Keratinocyte (primary cell): ENCODE measurements at regions not wholly inside any gene's neighbourhood (a gene's known extent, or its start where the extent isn't known, plus 50 kb on each side); places are given as distances from the start of the nearest gene placed in this dataset.

Experiments used
- EZH2 ChIP-seq: IDR thresholded peaks from one replicate; pipeline ENCODE4 v1.6.1; 2012; ENCODE audit warnings: inconsistent platforms, mild to moderate bottlenecking, low read length, moderate library complexity
- TF ChIP-seq, protein P1 (sequence below), 3 experiments: IDR thresholded peaks in 1 of 3; conservative IDR thresholded peaks in 1 of 3; optimal IDR thresholded peaks in 1 of 3; 2 replicates in 2 of 3; 3 replicates in 1 of 3; pipeline versions ENCODE3 to v1.5.1; 2011; ENCODE audit warnings: low read length in 3 of 3, mild to moderate bottlenecking in 3 of 3, moderate library complexity in 2 of 3, control low read depth in 1 of 3, inconsistent platforms in 1 of 3; ENCODE audit not compliant: insufficient read depth in 2 of 3; ENCODE audit errors: extremely low read depth in 1 of 3

DNA sequence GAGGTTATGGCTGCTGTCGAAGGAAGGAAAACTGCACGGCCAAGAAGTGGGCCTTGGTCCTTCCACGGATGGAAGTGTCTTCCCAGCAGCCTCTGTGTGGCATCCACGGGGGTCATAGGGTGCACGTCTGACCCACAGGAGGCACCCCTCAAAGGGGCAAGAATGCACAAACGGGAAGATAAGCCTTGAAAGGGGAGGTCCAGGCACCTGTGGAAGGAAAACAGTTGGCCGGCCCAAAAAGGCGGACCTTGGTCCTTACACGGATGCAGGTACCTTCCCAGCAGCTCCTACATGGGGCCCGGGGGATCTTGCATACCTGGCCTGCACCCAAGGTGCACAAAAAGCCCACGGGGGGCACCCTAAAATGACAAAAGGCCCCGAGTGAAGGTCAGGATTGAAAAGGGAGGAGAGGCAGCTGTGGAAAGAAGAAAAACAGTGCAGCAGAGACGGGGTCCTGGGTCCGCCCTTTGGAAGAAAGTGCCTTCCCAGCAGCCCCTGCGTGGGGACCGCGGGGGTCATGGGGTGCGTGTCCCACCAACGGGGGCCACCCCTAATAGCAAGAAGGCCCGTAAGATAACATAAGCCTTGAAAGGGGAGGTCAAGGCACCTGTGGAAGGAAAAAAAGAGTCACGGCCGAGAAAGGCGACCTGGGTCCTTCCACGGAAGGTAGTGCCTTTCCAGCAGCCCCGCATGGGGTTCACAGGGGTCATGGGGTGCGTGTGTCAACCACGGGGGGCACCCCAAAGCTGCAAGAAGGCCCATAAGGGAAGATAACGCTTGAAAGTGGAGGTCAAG lies 276.1 kb downstream of the ALG10 start:
- TF ChIP-seq, protein P1, sequence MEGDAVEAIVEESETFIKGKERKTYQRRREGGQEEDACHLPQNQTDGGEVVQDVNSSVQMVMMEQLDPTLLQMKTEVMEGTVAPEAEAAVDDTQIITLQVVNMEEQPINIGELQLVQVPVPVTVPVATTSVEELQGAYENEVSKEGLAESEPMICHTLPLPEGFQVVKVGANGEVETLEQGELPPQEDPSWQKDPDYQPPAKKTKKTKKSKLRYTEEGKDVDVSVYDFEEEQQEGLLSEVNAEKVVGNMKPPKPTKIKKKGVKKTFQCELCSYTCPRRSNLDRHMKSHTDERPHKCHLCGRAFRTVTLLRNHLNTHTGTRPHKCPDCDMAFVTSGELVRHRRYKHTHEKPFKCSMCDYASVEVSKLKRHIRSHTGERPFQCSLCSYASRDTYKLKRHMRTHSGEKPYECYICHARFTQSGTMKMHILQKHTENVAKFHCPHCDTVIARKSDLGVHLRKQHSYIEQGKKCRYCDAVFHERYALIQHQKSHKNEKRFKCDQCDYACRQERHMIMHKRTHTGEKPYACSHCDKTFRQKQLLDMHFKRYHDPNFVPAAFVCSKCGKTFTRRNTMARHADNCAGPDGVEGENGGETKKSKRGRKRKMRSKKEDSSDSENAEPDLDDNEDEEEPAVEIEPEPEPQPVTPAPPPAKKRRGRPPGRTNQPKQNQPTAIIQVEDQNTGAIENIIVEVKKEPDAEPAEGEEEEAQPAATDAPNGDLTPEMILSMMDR (optimal IDR thresholded peaks at IDR 0.05 in 1 of 3, IDR thresholded peaks at IDR 0.05 in 1 of 3, conservative IDR thresholded peaks at IDR 0.05 in 1 of 3; ENCODE audit: extremely low read depth in 1 of 3, insufficient read depth in 2 of 3, low read length in 3 of 3) = no peak
- TF ChIP-seq EZH2 = no peak
